Smooth muscle cell (in vitro differentiated cells): ENCODE measurements at regions not wholly inside any gene's neighbourhood (a gene's known extent, or its start where the extent isn't known, plus 50 kb on each side); places are given as distances from the start of the nearest gene placed in this dataset.

Source experiments
- DNase-seq: peaks from one replicate; lab custom pipeline; 2025; ENCODE audit not compliant: unreplicated experiment; lab: John Stamatoyannopoulos, UW
- H2AFZ ChIP-seq: fragments of 200-600 bp; sonication (generic); 2 replicates; pipeline ENCODE4 v1.6.0; 2016; ENCODE audit warnings: antibody characterized with exemption, low read depth, mild to moderate bottlenecking
- H3F3A ChIP-seq: fragments of 200-600 bp; sonication (generic); 2 replicates; pipeline ENCODE4 v1.6.0; 2017; ENCODE audit warnings: antibody characterized with exemption, low read depth
- H3K27ac ChIP-seq: fragments of 200-600 bp; sonication (generic); 2 replicates; pipeline ENCODE4 v1.5.1; 2016; ENCODE audit warnings: low read depth, mild to moderate bottlenecking
- H3K27me3 ChIP-seq: fragments of 200-600 bp; sonication (generic); 2 replicates; pipeline ENCODE4 v1.6.1; 2016; ENCODE audit warnings: low read depth, mild to moderate bottlenecking
- H3K36me3 ChIP-seq: fragments of 200-600 bp; sonication (generic); 2 replicates; pipeline ENCODE4 v1.5.1; 2016; ENCODE audit warnings: low read depth
- H3K4me1 ChIP-seq: fragments of 200-600 bp; sonication (generic); 2 replicates; pipeline ENCODE4 v1.5.1; 2016; ENCODE audit warnings: low read depth
- H3K4me2 ChIP-seq: fragments of 200-600 bp; sonication (generic); 2 replicates; pipeline ENCODE4 v1.6.0; 2016; ENCODE audit warnings: mild to moderate bottlenecking
- H3K4me3 ChIP-seq: fragments of 200-600 bp; sonication (generic); 2 replicates; pipeline ENCODE4 v1.5.1; 2016; ENCODE audit warnings: mild to moderate bottlenecking
- H3K79me2 ChIP-seq: fragments of 200-600 bp; sonication (generic); 2 replicates; pipeline ENCODE4 v1.6.0; 2016; ENCODE audit warnings: low read depth, mild to moderate bottlenecking
- H3K9ac ChIP-seq: fragments of 200-600 bp; sonication (generic); 2 replicates; pipeline ENCODE4 v1.6.0; 2016; ENCODE audit warnings: low read depth
- H3K9me3 ChIP-seq: fragments of 200-600 bp; sonication (generic); replicated peaks from 2 replicates; pipeline ENCODE4 v1.5.1; 2016; ENCODE audit warnings: low read depth
- H4K20me1 ChIP-seq: fragments of 200-600 bp; sonication (generic); 2 replicates; pipeline ENCODE4 v1.6.0; 2016; ENCODE audit warnings: low read depth
- WGBS: methylation state at CpG from one replicate; pipeline ENCODE4 v1.1.7; 2016; ENCODE audit warnings: low lambda C conversion rate; 5-methylcytosine and 5-hydroxymethylcytosine counted together
- TF ChIP-seq, protein P1 (sequence below): fragments of 200-600 bp; sonication (generic); IDR thresholded peaks from 2 replicates; pipeline ENCODE4 v1.5.1; 2017; ENCODE audit warnings: borderline replicate concordance, mild to moderate bottlenecking, antibody characterized with exemption; ENCODE audit not compliant: insufficient read depth, poor library complexity, severe bottlenecking

DNA sequence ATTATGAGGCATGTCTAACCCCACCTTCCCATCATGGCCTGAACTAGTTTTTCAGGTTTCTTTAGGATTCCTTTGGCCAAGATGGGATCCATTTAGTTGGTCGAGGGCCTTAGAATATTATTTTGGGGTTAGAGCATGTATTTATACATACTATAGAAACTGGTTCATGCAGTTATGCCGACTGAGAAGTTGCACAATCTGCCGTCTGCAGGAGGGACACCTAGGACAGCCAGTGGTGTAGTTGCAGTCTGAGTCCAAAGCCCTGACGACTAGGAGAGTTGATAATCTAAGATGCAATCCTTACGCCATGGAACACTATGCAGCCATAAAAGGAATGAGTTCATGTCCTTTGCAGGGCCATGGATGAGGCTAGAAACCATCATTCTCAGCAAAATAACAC, 424.0 kb downstream of the SHISA9 start:
- Histone ChIP-seq H2AFZ (no peak overlapping the region), H3K36me3 (no peaks in the 10 kb centered on the region), H3K4me1 (no peaks in the 10 kb centered on the region), H3K4me2 (no peak overlapping the region), H3K27ac (no peak overlapping the region), H3F3A (no peaks in the 10 kb centered on the region), H4K20me1 (no peaks in the 10 kb centered on the region), H3K27me3 (no peaks in the 10 kb centered on the region), H3K9ac (no peak overlapping the region), H3K9me3 (no peaks in the 10 kb centered on the region), H3K79me2 (no peaks in the 10 kb centered on the region), H3K4me3 (no peak overlapping the region)
- no peak for DNase-seq
- WGBS = 63% methylated on average over 5 of the region's 5 CpGs
- TF ChIP-seq, protein P1, sequence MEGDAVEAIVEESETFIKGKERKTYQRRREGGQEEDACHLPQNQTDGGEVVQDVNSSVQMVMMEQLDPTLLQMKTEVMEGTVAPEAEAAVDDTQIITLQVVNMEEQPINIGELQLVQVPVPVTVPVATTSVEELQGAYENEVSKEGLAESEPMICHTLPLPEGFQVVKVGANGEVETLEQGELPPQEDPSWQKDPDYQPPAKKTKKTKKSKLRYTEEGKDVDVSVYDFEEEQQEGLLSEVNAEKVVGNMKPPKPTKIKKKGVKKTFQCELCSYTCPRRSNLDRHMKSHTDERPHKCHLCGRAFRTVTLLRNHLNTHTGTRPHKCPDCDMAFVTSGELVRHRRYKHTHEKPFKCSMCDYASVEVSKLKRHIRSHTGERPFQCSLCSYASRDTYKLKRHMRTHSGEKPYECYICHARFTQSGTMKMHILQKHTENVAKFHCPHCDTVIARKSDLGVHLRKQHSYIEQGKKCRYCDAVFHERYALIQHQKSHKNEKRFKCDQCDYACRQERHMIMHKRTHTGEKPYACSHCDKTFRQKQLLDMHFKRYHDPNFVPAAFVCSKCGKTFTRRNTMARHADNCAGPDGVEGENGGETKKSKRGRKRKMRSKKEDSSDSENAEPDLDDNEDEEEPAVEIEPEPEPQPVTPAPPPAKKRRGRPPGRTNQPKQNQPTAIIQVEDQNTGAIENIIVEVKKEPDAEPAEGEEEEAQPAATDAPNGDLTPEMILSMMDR = no peak

DNA sequence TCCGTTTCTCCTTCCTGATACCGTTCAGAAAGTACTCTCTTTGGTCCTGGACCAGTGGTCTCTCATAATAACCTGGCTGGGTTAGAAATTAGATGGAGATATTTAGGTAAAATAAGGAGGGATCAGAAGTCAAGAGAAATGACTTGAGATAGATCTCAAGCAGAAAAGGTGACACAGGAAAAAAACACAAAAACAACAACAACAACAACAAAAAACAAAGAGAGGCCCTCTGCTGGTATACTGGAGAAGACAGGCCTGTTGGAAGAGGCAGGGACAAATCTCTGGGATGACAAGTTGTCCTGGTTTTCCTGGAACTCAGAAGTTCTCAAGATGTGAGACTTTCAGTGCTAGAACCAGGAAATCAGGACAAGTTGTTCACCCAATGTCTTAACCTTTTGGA, 430.5 kb downstream of the SHISA9 start:
- Histone ChIP-seq H3K9me3 (no peaks in the 10 kb centered on the region), H3K9ac (no peak overlapping the region), H2AFZ (no peak overlapping the region), H3K27ac (no peak overlapping the region), H3K36me3 (no peaks in the 10 kb centered on the region), H4K20me1 (no peaks in the 10 kb centered on the region), H3K4me2 (no peak overlapping the region), H3F3A (no peaks in the 10 kb centered on the region), H3K79me2 (no peaks in the 10 kb centered on the region), H3K4me3 (no peak overlapping the region), H3K4me1 (no peaks in the 10 kb centered on the region), H3K27me3 (no peaks in the 10 kb centered on the region)
- no peak for DNase-seq
- TF ChIP-seq, protein P1 = peak; percentile 8
- 98% methylated on average over 2 of the region's 2 CpGs for WGBS

DNA sequence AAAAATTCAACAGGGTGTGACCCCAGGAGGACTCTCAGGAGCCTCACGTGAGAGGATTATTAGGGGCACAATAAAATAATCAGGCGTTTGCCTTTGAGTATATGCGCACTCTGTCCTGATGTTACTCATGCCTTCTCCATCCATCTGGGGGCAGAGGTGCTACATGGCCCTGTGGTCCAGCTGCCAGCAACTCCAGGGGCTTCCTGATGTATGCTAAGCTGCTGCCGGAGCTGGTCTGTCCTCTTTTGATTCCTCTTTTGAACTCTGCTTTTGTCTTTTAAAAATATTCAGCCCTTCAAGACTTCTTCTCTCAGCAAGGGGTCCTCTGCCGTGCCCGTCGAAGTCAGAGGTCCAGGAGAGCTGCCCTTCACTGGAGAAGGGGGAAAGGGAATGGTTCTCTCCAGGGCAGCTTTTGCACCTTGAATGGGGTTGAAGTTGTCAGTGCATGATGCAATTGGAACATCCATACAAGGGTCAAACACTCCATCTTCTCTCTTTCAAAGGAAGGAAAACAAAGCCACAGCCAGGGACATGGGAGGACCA, 431.4 kb downstream of the SHISA9 start:
- H3K27ac ChIP-seq = no peak overlapping the region
- TF ChIP-seq, protein P1 = no peak
- no peak for DNase-seq
- WGBS = 71% methylated on average over 7 of the region's 7 CpGs
- no peak overlapping the region for H3K9ac ChIP-seq
- no peaks in the 10 kb centered on the region for H3K27me3 ChIP-seq
- H3K9me3 ChIP-seq = no peaks in the 10 kb centered on the region
- H3K4me2 ChIP-seq = no peak overlapping the region
- no peaks in the 10 kb centered on the region for H3K4me1 ChIP-seq
- no peaks in the 10 kb centered on the region for H3K36me3 ChIP-seq
- H3K79me2 ChIP-seq = no peaks in the 10 kb centered on the region
- no peaks in the 10 kb centered on the region for H4K20me1 ChIP-seq
- no peaks in the 10 kb centered on the region for H3F3A ChIP-seq
- H3K4me3 ChIP-seq = no peak overlapping the region
- H2AFZ ChIP-seq = no peak overlapping the region

DNA sequence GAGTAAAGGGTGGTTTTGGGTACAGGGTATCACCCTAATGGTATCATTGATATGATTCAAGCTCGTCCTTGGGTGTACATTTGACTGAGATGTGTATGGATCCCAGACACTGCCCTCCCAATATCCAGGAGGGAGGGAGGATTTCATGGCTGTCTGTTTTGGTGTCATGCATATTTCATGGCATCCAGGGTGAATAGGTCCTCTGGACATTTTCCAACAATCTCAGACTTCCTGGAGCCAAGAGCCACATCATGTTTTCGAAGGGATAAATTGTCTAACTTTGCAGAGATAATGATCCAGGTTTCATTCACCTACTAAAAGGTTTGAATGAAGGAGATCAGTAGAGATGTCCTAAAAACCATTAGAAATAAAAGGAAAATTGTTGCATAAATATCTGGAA, 431.9 kb downstream of the SHISA9 start:
- H3K4me1 ChIP-seq = no peaks in the 10 kb centered on the region
- DNase-seq = no peak
- TF ChIP-seq, protein P1 = no peak

More for the DNA sequence above, 431.9 kb downstream of the SHISA9 start:
- Histone ChIP-seq H3K4me2 (no peak overlapping the region), H3K4me3 (no peak overlapping the region), H2AFZ (no peak overlapping the region), H3K27me3 (no peaks in the 10 kb centered on the region), H3K27ac (no peak overlapping the region), H3K79me2 (no peaks in the 10 kb centered on the region), H3F3A (no peaks in the 10 kb centered on the region), H3K36me3 (no peaks in the 10 kb centered on the region), H3K9me3 (no peaks in the 10 kb centered on the region), H4K20me1 (no peaks in the 10 kb centered on the region), H3K9ac (no peak overlapping the region)
- WGBS = 94% methylated on average over 2 of the region's 2 CpGs
